ENCODE measurements at regions not wholly inside any gene's neighbourhood (a gene's known extent, or its start where the extent isn't known, plus 50 kb on each side); places are given as distances from the start of the nearest gene placed in this dataset.

- POLR2A ChIA-PET (ENCODE audit: partially characterized antibody): no interaction called here
- CTCF ChIA-PET (ENCODE audit: partially characterized antibody): interaction anchor here (1.1 kb wide), 1 partner anchor 12 kb away, joined by 3 read pairs; no protein-coding TSS in a partner anchor
- 90% methylated on average over 3 of the region's 3 CpGs; no CpG with 5 or more reads in 1 of the 2 experiments for WGBS, 2 experiments (ENCODE audit: extremely low coverage in 1 of 2, insufficient coverage in 1 of 2, insufficient read length in 1 of 2, insufficient replicate concordance in 2 of 2, low coverage in 1 of 2, low lambda C conversion rate in 2 of 2, missing lambda C conversion rate in 1 of 2)
- no peak for TF ChIP-seq CHD2 (IDR thresholded peaks at IDR 0.05; ENCODE audit: low read length)
- TF ChIP-seq NRF1 (IDR thresholded peaks at IDR 0.05; ENCODE audit: low read depth, low read length): no peak
- no peak for TF ChIP-seq ZNF274 (IDR thresholded peaks at IDR 0.05; ENCODE audit: borderline replicate concordance, extremely low read depth, low read length)
- no peak for TF ChIP-seq HDAC2 (IDR thresholded peaks at IDR 0.05; ENCODE audit: borderline replicate concordance in 1 of 2, low read depth in 2 of 2, low read length in 2 of 2)
- TF ChIP-seq E2F6 (IDR thresholded peaks at IDR 0.05): no peak
- no peak for TF ChIP-seq YY1 (IDR thresholded peaks at IDR 0.05; ENCODE audit: low read depth, low read length)
- TF ChIP-seq CTCF (IDR thresholded peaks at IDR 0.05; ENCODE audit: control extremely low read depth in 1 of 3, insufficient read depth in 1 of 3, low read depth in 1 of 3, low read length in 3 of 3): no peak
- TF ChIP-seq RAD21 (IDR thresholded peaks at IDR 0.05 in 1 of 2, conservative IDR thresholded peaks at IDR 0.05 in 1 of 2; ENCODE audit: low read depth in 2 of 2, low read length in 2 of 2): no peak
- no peak for TF ChIP-seq POU5F1 (IDR thresholded peaks at IDR 0.05; ENCODE audit: low read depth, low read length)
- TF ChIP-seq TAF7 (optimal IDR thresholded peaks at IDR 0.05; ENCODE audit: borderline replicate concordance, low read depth, low read length): no peak
- no peak for TF ChIP-seq NANOG (IDR thresholded peaks at IDR 0.05; ENCODE audit: insufficient read depth, low read depth, low read length, poor library complexity, severe bottlenecking)
These were observed 545.3 kb downstream of the TAF11L14 start for GRCh38 chr5:18179579-18179978.

More at GRCh38 chr5:18179579-18179978, 545.3 kb downstream of the TAF11L14 start:
- no peak for DNase-seq (ENCODE audit: low read depth in 1 of 2, low spot score in 2 of 2)
- Histone ChIP-seq H3K9me3 (ENCODE audit: insufficient read depth in 2 of 2, low read depth in 1 of 2, low read length in 1 of 2) (no peaks in the 10 kb centered on the region), H4K8ac (ENCODE audit: extremely low read depth, insufficient read depth, low read length) (no peak overlapping the region), H3K18ac (ENCODE audit: extremely low read depth, low read length) (no peak overlapping the region), H2AK5ac (ENCODE audit: low read depth, low read length) (no peak overlapping the region), H3K79me2 (ENCODE audit: control insufficient read depth in 1 of 2, insufficient read depth in 2 of 2, low read length in 2 of 2) (no peaks in the 10 kb centered on the region), H4K91ac (replicated peaks; ENCODE audit: insufficient read length, low read length) (no peak overlapping the region), H3K27me3 (replicated peaks in 1 of 4; ENCODE audit: control insufficient read depth in 3 of 4, extremely low read depth in 1 of 4, insufficient read depth in 3 of 4, low read length in 3 of 4) (no peaks in the 10 kb centered on the region), H2BK15ac (ENCODE audit: low read length) (no peak overlapping the region), H4K20me1 (replicated peaks in 1 of 2; ENCODE audit: control insufficient read depth in 1 of 2, insufficient read depth in 2 of 2, low read length in 2 of 2) (no peaks in the 10 kb centered on the region), H3K23ac (ENCODE audit: insufficient read length) (no peak overlapping the region), H2BK20ac (ENCODE audit: low read length) (no peak overlapping the region), H3K4me1 (replicated peaks in 1 of 4; ENCODE audit: control insufficient read depth in 3 of 4, insufficient read depth in 4 of 4, low read length in 3 of 4) (no peaks in the 10 kb centered on the region), H3K79me1 (ENCODE audit: low read depth, low read length) (no peaks in the 10 kb centered on the region), H3K4ac (replicated peaks; ENCODE audit: insufficient read length, low read depth, low read length) (no peak overlapping the region), H3K56ac (replicated peaks; ENCODE audit: insufficient read length, low read depth, low read length) (no peak overlapping the region), H3K4me2 (ENCODE audit: insufficient read depth in 1 of 2, low read depth in 2 of 2, low read length in 2 of 2) (no peak overlapping the region), H3K9ac (replicated peaks in 1 of 4; ENCODE audit: extremely low read depth in 1 of 4, low read depth in 3 of 4, low read length in 3 of 4) (no peak overlapping the region), H2BK120ac (replicated peaks; ENCODE audit: low read depth, low read length) (no peak overlapping the region), H3K4me3 (ENCODE audit: extremely low read depth in 1 of 4, insufficient read depth in 2 of 4, low read depth in 3 of 4, low read length in 4 of 4) (no peak overlapping the region), H4K5ac (ENCODE audit: insufficient read length, low read depth, low read length) (no peak overlapping the region), H3K27ac (ENCODE audit: low read depth, low read length) (no peak overlapping the region), H2AFZ (ENCODE audit: low read length) (0 out of 2 replicates have a peak overlapping the region, but pooled peaks have one; percentile 40), H2BK5ac (ENCODE audit: low read depth, low read length) (no peak overlapping the region), H3K23me2 (ENCODE audit: low read depth, low read length) (no peaks in the 10 kb centered on the region), H3K14ac (ENCODE audit: insufficient read length) (no peak overlapping the region), H3K36me3 (ENCODE audit: control insufficient read depth in 2 of 4, insufficient read depth in 4 of 4, low read length in 3 of 4) (no peaks in the 10 kb centered on the region), H2BK12ac (ENCODE audit: low read depth, low read length) (no peak overlapping the region)
- FAIRE-seq: no peak

Data from H1 (cell line).